ENCODE measurements at regions not wholly inside any gene's neighbourhood (a gene's known extent, or its start where the extent isn't known, plus 50 kb on each side); places are given as distances from the start of the nearest gene placed in this dataset.

GRCh38 chr16:48740964-48741363, 131.0 kb upstream of the N4BP1 start:
- Histone ChIP-seq H3K27ac (ENCODE audit: low read depth, low read length) (no peak overlapping the region), H3K36me3 (ENCODE audit: insufficient read depth, low read length) (no peaks in the 10 kb centered on the region), H3K9me3 (ENCODE audit: low read length) (no peaks in the 10 kb centered on the region), H3K4me1 (ENCODE audit: insufficient read depth, low read length) (no peaks in the 10 kb centered on the region), H3K27me3 (ENCODE audit: insufficient read depth, low read length, poor library complexity, severe bottlenecking) (no peaks in the 10 kb centered on the region), H3K4me3 (ENCODE audit: low read length) (no peak overlapping the region)
- Mint-ChIP-seq H3K9me3 (peaks cover 0 to 4% (median 0%) of the 10 kb centered on the region in 5 donors), H3K4me3 (no peak overlapping the region), H3K36me3 (no peaks in the 10 kb centered on the region), H3K27me3 (peaks cover 0 to 6% of the 10 kb centered on the region in 2 donors), H3K4me1 (no peaks in the 10 kb centered on the region), H3K27ac (no peak overlapping the region)
- no peak for DNase-seq
- POLR2A ChIA-PET = no interaction called here
- CTCF ChIA-PET = no interaction called here

GRCh38 chr16:48734220-48734619, 124.2 kb upstream of the N4BP1 start:
- Mint-ChIP-seq H3K9me3 (peaks cover 0 to 4% (median 0%) of the 10 kb centered on the region in 5 donors), H3K27me3 (no peaks in the 10 kb centered on the region), H3K4me3 (no peak overlapping the region), H3K36me3 (no peaks in the 10 kb centered on the region), H3K27ac (no peak overlapping the region), H3K4me1 (no peaks in the 10 kb centered on the region)
- Histone ChIP-seq H3K4me1 (ENCODE audit: insufficient read depth, low read length) (no peaks in the 10 kb centered on the region), H3K9me3 (ENCODE audit: low read length) (no peaks in the 10 kb centered on the region), H3K4me3 (ENCODE audit: low read length) (no peak overlapping the region), H3K36me3 (ENCODE audit: insufficient read depth, low read length) (no peaks in the 10 kb centered on the region), H3K27ac (ENCODE audit: low read depth, low read length) (no peak overlapping the region), H3K27me3 (ENCODE audit: insufficient read depth, low read length, poor library complexity, severe bottlenecking) (no peaks in the 10 kb centered on the region)
- ChIA-PET CTCF (no interaction called here), POLR2A (no interaction called here)
- DNase-seq = no peak

- peaks cover 6% of the 10 kb centered on the region in 2 donors for H3K27me3 Mint-ChIP-seq
- Histone ChIP-seq H3K27ac (ENCODE audit: low read depth, low read length) (no peak overlapping the region), H3K4me3 (ENCODE audit: low read length) (no peak overlapping the region), H3K4me1 (ENCODE audit: insufficient read depth, low read length) (no peaks in the 10 kb centered on the region), H3K9me3 (ENCODE audit: low read length) (no peaks in the 10 kb centered on the region), H3K27me3 (ENCODE audit: insufficient read depth, low read length, poor library complexity, severe bottlenecking) (no peaks in the 10 kb centered on the region), H3K36me3 (ENCODE audit: insufficient read depth, low read length) (no peaks in the 10 kb centered on the region)
- H3K27ac Mint-ChIP-seq = peak overlapping the region in 1 of 8 donors; percentile 33
- POLR2A ChIA-PET = no interaction called here
- no peak overlapping the region for H3K4me3 Mint-ChIP-seq
- DNase-seq = no peak
- H3K9me3 Mint-ChIP-seq = peaks cover 0 to 2% (median 0%) of the 10 kb centered on the region in 5 donors
- CTCF ChIA-PET = no interaction called here
- no peaks in the 10 kb centered on the region for H3K36me3 Mint-ChIP-seq
- H3K4me1 Mint-ChIP-seq = no peaks in the 10 kb centered on the region
Observed at GRCh38 chr16:48704710-48705109, 94.7 kb upstream of the N4BP1 start.

- CTCF ChIA-PET = interaction anchor here (1.2 kb wide), 1 partner anchor 10 kb away, joined by 3 read pairs; no protein-coding TSS in a partner anchor
- no peak for DNase-seq
- Histone ChIP-seq H3K4me1 (ENCODE audit: insufficient read depth, low read length) (no peaks in the 10 kb centered on the region), H3K27ac (ENCODE audit: low read depth, low read length) (no peak overlapping the region), H3K36me3 (ENCODE audit: insufficient read depth, low read length) (no peaks in the 10 kb centered on the region), H3K27me3 (ENCODE audit: insufficient read depth, low read length, poor library complexity, severe bottlenecking) (no peaks in the 10 kb centered on the region), H3K9me3 (ENCODE audit: low read length) (no peaks in the 10 kb centered on the region), H3K4me3 (ENCODE audit: low read length) (no peak overlapping the region)
- Mint-ChIP-seq H3K27ac (no peak overlapping the region), H3K27me3 (peaks cover 9 to 46% of the 10 kb centered on the region in 2 donors), H3K9me3 (peaks cover 0 to 2% (median 0%) of the 10 kb centered on the region in 5 donors), H3K4me1 (peaks cover 0 to 12% (median 0%) of the 10 kb centered on the region in 3 donors), H3K4me3 (no peak overlapping the region), H3K36me3 (no peaks in the 10 kb centered on the region)
- POLR2A ChIA-PET = no interaction called here
Observed at GRCh38 chr16:48687421-48688038, 77.5 kb upstream of the N4BP1 start.

- no peak overlapping the region for H3K4me3 ChIP-seq (ENCODE audit: low read length)
- H3K27me3 Mint-ChIP-seq = peaks cover 11 to 55% of the 10 kb centered on the region in 2 donors
- no peak overlapping the region for H3K27ac ChIP-seq (ENCODE audit: low read depth, low read length)
- no peak overlapping the region for H3K27ac Mint-ChIP-seq
- no peaks in the 10 kb centered on the region for H3K27me3 ChIP-seq (ENCODE audit: insufficient read depth, low read length, poor library complexity, severe bottlenecking)
- POLR2A ChIA-PET = no interaction called here
- no peaks in the 10 kb centered on the region for H3K36me3 Mint-ChIP-seq
- peaks cover 0 to 12% (median 0%) of the 10 kb centered on the region in 3 donors for H3K4me1 Mint-ChIP-seq
- no peak overlapping the region for H3K4me3 Mint-ChIP-seq
- no peaks in the 10 kb centered on the region for H3K36me3 ChIP-seq (ENCODE audit: insufficient read depth, low read length)
- CTCF ChIA-PET = no interaction called here
- H3K9me3 Mint-ChIP-seq = peaks cover 0 to 3% (median 0%) of the 10 kb centered on the region in 5 donors
- H3K9me3 ChIP-seq (ENCODE audit: low read length) = no peaks in the 10 kb centered on the region
- no peak for DNase-seq
- H3K4me1 ChIP-seq (ENCODE audit: insufficient read depth, low read length) = no peaks in the 10 kb centered on the region
Observed at GRCh38 chr16:48684148-48684547, 74.2 kb upstream of the N4BP1 start.

GRCh38 chr16:48682971-48683370, 73.0 kb upstream of the N4BP1 start:
- ChIA-PET POLR2A (no interaction called here), CTCF (interaction anchor here (1.3 kb wide), 1 partner anchor 9 kb away, joined by 3 read pairs; no protein-coding TSS in a partner anchor)
- Mint-ChIP-seq H3K27ac (no peak overlapping the region), H3K4me1 (peaks cover 0 to 12% (median 0%) of the 10 kb centered on the region in 3 donors), H3K9me3 (peaks cover 0 to 3% (median 2%) of the 10 kb centered on the region in 5 donors), H3K36me3 (no peaks in the 10 kb centered on the region), H3K4me3 (no peak overlapping the region), H3K27me3 (peaks cover 11 to 64% of the 10 kb centered on the region in 2 donors)
- no peaks in the 10 kb centered on the region for H3K27me3 ChIP-seq (ENCODE audit: insufficient read depth, low read length, poor library complexity, severe bottlenecking)
- H3K9me3 ChIP-seq (ENCODE audit: low read length) = no peaks in the 10 kb centered on the region
- H3K36me3 ChIP-seq (ENCODE audit: insufficient read depth, low read length) = no peaks in the 10 kb centered on the region
- no peak overlapping the region for H3K27ac ChIP-seq (ENCODE audit: low read depth, low read length)
- no peaks in the 10 kb centered on the region for H3K4me1 ChIP-seq (ENCODE audit: insufficient read depth, low read length)
- H3K4me3 ChIP-seq (ENCODE audit: low read length) = no peak overlapping the region
- no peak for DNase-seq

GRCh38 chr16:48681520-48681919, 71.5 kb upstream of the N4BP1 start:
- H3K9me3 Mint-ChIP-seq = peaks cover 0 to 3% (median 2%) of the 10 kb centered on the region in 5 donors
- Histone ChIP-seq H3K36me3 (ENCODE audit: insufficient read depth, low read length) (no peaks in the 10 kb centered on the region), H3K27me3 (ENCODE audit: insufficient read depth, low read length, poor library complexity, severe bottlenecking) (no peaks in the 10 kb centered on the region), H3K27ac (ENCODE audit: low read depth, low read length) (no peak overlapping the region), H3K9me3 (ENCODE audit: low read length) (no peaks in the 10 kb centered on the region), H3K4me3 (ENCODE audit: low read length) (no peak overlapping the region), H3K4me1 (ENCODE audit: insufficient read depth, low read length) (no peaks in the 10 kb centered on the region)
- DNase-seq = no peak
- H3K4me1 Mint-ChIP-seq = peaks cover 0 to 11% (median 0%) of the 10 kb centered on the region in 3 donors
- H3K27ac Mint-ChIP-seq = no peak overlapping the region
- CTCF ChIA-PET = no interaction called here
- POLR2A ChIA-PET = no interaction called here
- peaks cover 13 to 60% of the 10 kb centered on the region in 2 donors for H3K27me3 Mint-ChIP-seq
- H3K4me3 Mint-ChIP-seq = no peak overlapping the region
- no peaks in the 10 kb centered on the region for H3K36me3 Mint-ChIP-seq

- Histone ChIP-seq H3K27ac (ENCODE audit: low read depth, low read length) (no peak overlapping the region), H3K4me1 (ENCODE audit: insufficient read depth, low read length) (no peaks in the 10 kb centered on the region), H3K4me3 (ENCODE audit: low read length) (no peak overlapping the region), H3K9me3 (ENCODE audit: low read length) (no peaks in the 10 kb centered on the region), H3K27me3 (ENCODE audit: insufficient read depth, low read length, poor library complexity, severe bottlenecking) (no peaks in the 10 kb centered on the region), H3K36me3 (ENCODE audit: insufficient read depth, low read length) (no peaks in the 10 kb centered on the region)
- Mint-ChIP-seq H3K27ac (no peak overlapping the region), H3K4me3 (no peak overlapping the region), H3K9me3 (peaks cover 0 to 3% (median 2%) of the 10 kb centered on the region in 5 donors), H3K27me3 (peaks cover 8 to 54% of the 10 kb centered on the region in 2 donors), H3K36me3 (no peaks in the 10 kb centered on the region), H3K4me1 (peaks cover 0 to 6% (median 0%) of the 10 kb centered on the region in 3 donors)
- CTCF ChIA-PET = no interaction called here
- DNase-seq = no peak
- POLR2A ChIA-PET = no interaction called here
Observed at GRCh38 chr16:48680881-48681280, 70.9 kb upstream of the N4BP1 start.

Data from CD8-positive, alpha-beta memory T cell (primary cell).